ENCODE measurements at regions not wholly inside any gene's neighbourhood (a gene's known extent, or its start where the extent isn't known, plus 50 kb on each side); places are given as distances from the start of the nearest gene placed in this dataset.

GRCh38 chr7:85950871-85951270 lies 692.8 kb upstream of the GRM3 start:
- TF ChIP-seq CTCF (conservative IDR thresholded peaks at IDR 0.05; ENCODE audit: low read length) (no peak), EZH2phosphoT487 (IDR thresholded peaks at IDR 0.05; ENCODE audit: borderline replicate concordance) (no peak)

Data from Loucy (cell line).